ENCODE measurements at regions not wholly inside any gene's neighbourhood (a gene's known extent, or its start where the extent isn't known, plus 50 kb on each side); places are given as distances from the start of the nearest gene placed in this dataset.

DNA sequence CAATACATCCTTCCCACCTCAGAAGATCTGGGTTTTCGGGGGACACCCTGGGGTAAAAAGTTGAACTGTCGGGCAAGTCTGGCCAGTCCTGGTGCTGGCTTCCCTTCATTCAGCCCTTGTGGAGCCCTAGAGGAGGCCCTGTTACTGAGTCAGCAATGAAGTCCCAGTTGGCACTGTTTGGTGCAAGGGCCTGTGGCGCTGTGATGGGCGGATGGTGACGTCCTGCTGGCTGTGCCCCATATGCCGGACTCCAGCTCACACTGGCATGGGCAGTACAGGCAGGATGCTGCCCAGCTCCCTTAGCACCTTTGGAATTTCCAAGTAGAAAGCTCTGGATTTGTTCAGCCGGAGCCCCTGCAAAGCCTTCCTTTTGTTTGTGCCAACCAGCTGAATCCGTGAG is 186.2 kb upstream of the PMEPA1 start:
- H3K27ac ChIP-seq (ENCODE audit: low read depth, low read length, poor library complexity, severe bottlenecking), result no peak overlapping the region
- H3K36me3 ChIP-seq (ENCODE audit: insufficient read depth, low read length), result no peaks in the 10 kb centered on the region
- H2AFZ ChIP-seq (ENCODE audit: low read length), result no peak overlapping the region
- BruUV-seq (replicated peaks), result no TSS peak
- no peaks in the 10 kb centered on the region for H4K20me1 ChIP-seq (ENCODE audit: insufficient read depth, low read length)
- intact Hi-C loops (cut with micrococcal nuclease; ENCODE audit: unreplicated experiment), result no loop called here
- H3K79me2 ChIP-seq (ENCODE audit: insufficient read depth, low read depth, low read length), result no peaks in the 10 kb centered on the region
- H3K9me2 ChIP-seq (ENCODE audit: insufficient read depth, low read length), result no peaks in the 10 kb centered on the region
- no peak overlapping the region for H3K4me2 ChIP-seq (ENCODE audit: low read length)
- ChIA-PET POLR2A (interaction anchor here (0.6 kb wide), 1 partner anchor 73 kb away, joined by 3 read pairs; no protein-coding TSS in a partner anchor), CTCF (ENCODE audit: unreplicated experiment) (no interaction called here)
- TF ChIP-seq CTCF (conservative IDR thresholded peaks at IDR 0.05; ENCODE audit: low read length) (no peak), EZH2phosphoT487 (IDR thresholded peaks at IDR 0.05; ENCODE audit: borderline replicate concordance, low read depth, low read length) (no peak)
- H3K4me1 ChIP-seq (ENCODE audit: insufficient read depth, low read length, poor library complexity, severe bottlenecking), result no peaks in the 10 kb centered on the region
- no peaks in the 10 kb centered on the region for H3K9me3 ChIP-seq (ENCODE audit: low read length)
- no peak overlapping the region for H3K4me3 ChIP-seq (ENCODE audit: low read depth, low read length, poor library complexity, severe bottlenecking)
- DNase-seq (ENCODE audit: low spot score), result no peak

- POLR2A ChIA-PET, result no interaction called here
- no peak for DNase-seq (ENCODE audit: low spot score)
- CTCF ChIA-PET (ENCODE audit: unreplicated experiment), result no interaction called here
- H3K27ac ChIP-seq (ENCODE audit: low read depth, low read length, poor library complexity, severe bottlenecking), result no peak overlapping the region
- intact Hi-C loops (cut with micrococcal nuclease; ENCODE audit: unreplicated experiment), result no loop called here
- H3K4me1 ChIP-seq (ENCODE audit: insufficient read depth, low read length, poor library complexity, severe bottlenecking), result no peaks in the 10 kb centered on the region
- BruUV-seq (replicated peaks), result no TSS peak
- no peak overlapping the region for H2AFZ ChIP-seq (ENCODE audit: low read length)
- no peaks in the 10 kb centered on the region for H4K20me1 ChIP-seq (ENCODE audit: insufficient read depth, low read length)
- no peaks in the 10 kb centered on the region for H3K36me3 ChIP-seq (ENCODE audit: insufficient read depth, low read length)
- no peak for TF ChIP-seq CTCF (conservative IDR thresholded peaks at IDR 0.05; ENCODE audit: low read length)
- no peak for TF ChIP-seq EZH2phosphoT487 (IDR thresholded peaks at IDR 0.05; ENCODE audit: borderline replicate concordance, low read depth, low read length)
- H3K4me2 ChIP-seq (ENCODE audit: low read length), result no peak overlapping the region
- no peaks in the 10 kb centered on the region for H3K79me2 ChIP-seq (ENCODE audit: insufficient read depth, low read depth, low read length)
- no peaks in the 10 kb centered on the region for H3K9me2 ChIP-seq (ENCODE audit: insufficient read depth, low read length)
- no peaks in the 10 kb centered on the region for H3K9me3 ChIP-seq (ENCODE audit: low read length)
- H3K4me3 ChIP-seq (ENCODE audit: low read depth, low read length, poor library complexity, severe bottlenecking), result no peak overlapping the region
These were observed 185.5 kb upstream of the PMEPA1 start for GRCh38 chr20:57895161-57895855.

DNA sequence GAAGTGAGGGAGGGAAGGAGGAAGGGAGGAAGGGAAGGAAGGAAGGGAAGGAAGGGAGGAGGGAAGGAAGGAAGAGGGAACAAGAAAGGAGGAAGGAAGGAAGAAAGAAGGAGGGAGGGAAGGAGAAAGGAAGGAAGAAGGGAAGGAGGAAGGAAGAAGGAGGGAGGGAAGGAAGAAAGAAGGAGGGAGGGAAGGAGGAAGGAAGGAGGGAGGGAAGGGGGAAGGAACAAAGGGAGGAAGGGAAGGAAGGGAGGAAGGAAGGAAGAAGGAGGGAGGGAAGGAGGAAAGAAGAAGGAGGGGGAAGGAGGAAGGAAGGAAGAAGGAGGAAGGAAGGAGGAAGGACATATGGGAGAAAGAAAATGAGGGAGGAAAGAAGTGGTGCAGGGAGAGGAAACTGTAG is 184.7 kb upstream of the PMEPA1 start:
- no peak overlapping the region for H3K4me3 ChIP-seq (ENCODE audit: low read depth, low read length, poor library complexity, severe bottlenecking)
- no peak overlapping the region for H3K4me2 ChIP-seq (ENCODE audit: low read length)
- no peaks in the 10 kb centered on the region for H3K4me1 ChIP-seq (ENCODE audit: insufficient read depth, low read length, poor library complexity, severe bottlenecking)
- no peak overlapping the region for H3K27ac ChIP-seq (ENCODE audit: low read depth, low read length, poor library complexity, severe bottlenecking)
- intact Hi-C loops (cut with micrococcal nuclease; ENCODE audit: unreplicated experiment), result no loop called here
- no peaks in the 10 kb centered on the region for H3K79me2 ChIP-seq (ENCODE audit: insufficient read depth, low read depth, low read length)
- no peak overlapping the region for H2AFZ ChIP-seq (ENCODE audit: low read length)
- no peak for TF ChIP-seq CTCF (conservative IDR thresholded peaks at IDR 0.05; ENCODE audit: low read length)
- TF ChIP-seq EZH2phosphoT487 (IDR thresholded peaks at IDR 0.05; ENCODE audit: borderline replicate concordance, low read depth, low read length), result no peak
- no peak for DNase-seq (ENCODE audit: low spot score)
- H3K9me2 ChIP-seq (ENCODE audit: insufficient read depth, low read length), result no peaks in the 10 kb centered on the region
- H3K9me3 ChIP-seq (ENCODE audit: low read length), result no peaks in the 10 kb centered on the region
- ChIA-PET POLR2A (no interaction called here), CTCF (ENCODE audit: unreplicated experiment) (no interaction called here)
- H3K36me3 ChIP-seq (ENCODE audit: insufficient read depth, low read length), result no peaks in the 10 kb centered on the region
- no TSS peak for BruUV-seq (replicated peaks)
- H4K20me1 ChIP-seq (ENCODE audit: insufficient read depth, low read length), result no peaks in the 10 kb centered on the region

Data from OCI-LY7 (cell line).